Activated CD4-positive, alpha-beta T cell treated with anti-CD3 and anti-CD28 coated beads, Interleukin-2, Interleukin-6, amounts not matched to agents 100 ng/mL and 50 ng/mL, durations not matched to agents 16 hours and 8 hours (primary cell): ENCODE measurements at regions not wholly inside any gene's neighbourhood (a gene's known extent, or its start where the extent isn't known, plus 50 kb on each side); places are given as distances from the start of the nearest gene placed in this dataset.

Experiments
- DNase-seq: peaks from one replicate; pipeline ENCODE4 v3.0.0-alpha.2; 2020

DNA sequence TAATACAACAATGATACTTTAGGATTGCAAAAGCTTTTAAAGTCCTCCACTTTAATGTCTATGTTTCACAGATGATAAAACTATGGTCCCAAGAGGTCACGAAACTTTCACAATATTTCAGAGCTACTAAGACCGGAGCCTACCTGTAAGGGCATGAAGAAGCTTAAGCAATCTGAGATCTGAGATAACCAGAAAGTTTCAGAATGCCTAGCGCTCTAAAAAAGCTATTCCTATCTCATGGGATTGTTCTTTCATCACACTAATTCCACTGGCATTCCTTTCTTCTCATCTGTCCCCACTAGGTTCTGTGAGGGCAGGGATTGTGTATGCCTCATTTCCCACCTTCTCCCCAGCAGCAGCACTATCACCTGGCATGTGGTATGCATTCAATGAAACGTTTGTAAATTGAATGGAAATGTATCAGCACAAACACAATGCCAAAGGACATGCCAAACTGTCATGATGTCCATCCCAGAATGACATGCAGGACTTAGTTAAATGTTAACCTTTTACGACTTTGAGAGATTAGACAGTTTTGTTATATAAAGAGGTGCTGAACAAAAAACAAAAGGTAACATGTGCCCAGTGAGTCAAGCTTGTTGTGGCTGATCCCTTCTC lies 104.7 kb upstream of the NR2F2 start:
- DNase-seq, result no peak

DNA sequence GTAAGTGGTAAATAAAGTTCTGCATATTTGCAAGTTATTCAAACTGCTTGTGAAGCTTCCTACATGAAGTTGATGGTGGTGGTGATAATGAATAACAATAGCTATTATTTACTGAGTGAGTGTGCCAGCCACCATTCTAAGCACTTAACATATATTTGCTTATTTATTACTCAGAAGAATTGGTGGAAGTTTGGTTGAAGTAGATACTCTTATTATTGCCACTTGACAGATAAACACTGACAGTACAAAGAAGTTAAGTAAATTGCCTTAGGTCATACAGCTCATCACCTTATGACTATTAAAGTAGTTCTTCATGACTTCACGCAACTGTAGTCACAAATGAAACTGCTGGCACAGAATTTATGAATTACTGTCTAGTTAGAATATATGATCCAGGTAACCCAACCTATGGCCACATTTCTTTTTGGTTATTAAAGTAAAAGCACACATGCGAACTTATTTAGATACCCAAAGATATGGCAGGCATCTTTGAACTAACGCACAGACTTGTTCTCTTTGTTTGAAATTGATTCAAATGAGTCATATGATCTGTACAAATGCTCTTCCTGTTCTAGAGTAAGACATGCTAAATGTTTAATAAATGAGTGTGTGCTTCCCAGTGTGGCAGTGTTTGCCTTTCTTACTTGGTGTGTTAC lies 99.8 kb upstream of the NR2F2 start:
- DNase-seq, result no peak

DNA sequence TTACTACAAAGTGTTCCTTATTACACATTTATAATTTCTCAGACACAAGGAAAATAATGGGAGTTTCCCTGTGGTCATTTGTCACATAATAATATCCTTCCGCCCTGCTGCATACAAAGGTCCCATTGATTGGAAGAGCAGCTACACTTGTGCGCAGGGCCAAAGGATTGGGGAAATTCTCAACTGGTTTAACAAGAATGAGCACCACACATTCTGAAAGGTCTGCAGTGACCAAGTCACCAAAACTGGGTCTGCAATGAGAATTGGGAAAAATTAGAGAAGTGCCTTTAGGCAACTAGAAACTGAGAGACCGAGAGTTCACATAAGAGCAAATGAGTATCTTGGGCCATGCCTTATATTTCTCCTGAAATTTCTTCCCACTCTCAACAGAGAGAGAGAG lies 98.2 kb upstream of the NR2F2 start:
- no peak for DNase-seq

DNA sequence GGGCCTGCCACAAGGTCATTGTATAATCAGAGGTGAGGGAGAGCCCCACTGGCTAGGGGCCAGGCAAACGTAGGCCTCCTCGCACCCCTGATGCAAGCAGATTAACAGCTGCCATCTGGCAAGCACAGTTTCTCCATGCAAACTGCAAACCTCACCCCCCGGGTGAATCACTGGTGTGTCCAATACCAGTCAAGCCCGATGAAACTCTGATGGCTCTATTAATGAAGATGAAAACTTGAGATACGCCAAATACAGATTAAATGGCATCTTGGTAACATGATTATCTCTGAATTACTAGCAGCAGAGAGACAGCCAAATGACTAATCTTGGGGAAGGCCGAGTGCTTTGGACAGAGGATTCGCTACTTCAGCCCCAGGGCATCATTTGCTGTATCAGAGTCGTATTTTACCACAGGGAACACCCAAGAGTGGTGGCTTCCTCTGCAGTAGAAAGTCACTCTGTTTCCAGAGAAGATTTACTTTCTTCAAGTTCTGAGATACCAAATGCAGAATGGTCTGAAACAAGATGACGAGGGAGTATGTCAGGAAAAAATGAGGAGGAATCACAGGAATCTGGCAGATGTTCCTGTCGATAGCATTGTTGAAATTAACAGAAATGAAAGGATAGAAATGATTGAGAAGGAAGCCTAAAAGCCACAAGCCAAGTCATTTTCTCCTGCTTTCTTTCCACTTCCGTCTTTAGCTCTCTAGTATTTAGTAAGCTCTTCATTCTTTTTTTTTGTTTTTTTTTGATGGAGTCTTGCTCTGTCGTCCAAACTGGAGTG lies 96.2 kb upstream of the NR2F2 start:
- peak; percentile 16 for DNase-seq

DNA sequence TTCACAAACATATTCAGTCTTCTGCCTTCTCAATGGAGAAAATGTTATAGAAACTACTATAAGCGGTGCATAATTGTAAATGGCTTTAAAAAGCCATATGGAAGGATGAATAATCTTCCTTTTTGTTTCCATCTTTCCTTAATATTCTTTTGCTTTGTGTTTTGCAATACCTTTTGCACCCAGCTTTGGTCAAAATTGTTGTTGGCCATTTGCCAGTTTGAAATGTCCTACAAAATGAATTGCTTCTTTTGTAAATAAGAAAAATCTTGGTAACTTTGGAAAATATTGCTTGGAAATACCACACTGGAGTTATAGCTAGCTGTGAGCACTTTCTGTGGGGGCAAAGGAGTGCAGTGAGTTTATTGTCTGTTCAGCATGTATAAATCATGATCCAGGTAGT lies 93.5 kb upstream of the NR2F2 start:
- no peak for DNase-seq

DNA sequence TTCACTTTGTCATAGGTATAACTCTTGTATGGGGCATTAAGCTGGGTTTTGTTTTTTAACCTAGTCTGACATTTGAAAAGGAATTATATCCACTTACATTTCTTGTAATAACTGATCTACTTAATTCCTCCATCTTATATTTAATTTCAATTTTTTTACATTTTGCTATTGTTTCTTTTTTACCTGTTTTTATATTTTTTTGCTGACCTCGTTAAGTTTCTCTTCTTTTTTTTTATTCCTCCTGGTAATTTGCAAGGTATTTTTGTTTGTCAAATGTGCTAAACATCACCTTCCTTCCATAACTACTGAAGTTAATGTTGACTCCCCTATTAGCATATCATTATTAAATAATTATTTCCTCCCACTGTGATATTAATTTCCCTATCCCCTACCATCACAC lies 87.7 kb upstream of the NR2F2 start:
- no peak for DNase-seq

DNA sequence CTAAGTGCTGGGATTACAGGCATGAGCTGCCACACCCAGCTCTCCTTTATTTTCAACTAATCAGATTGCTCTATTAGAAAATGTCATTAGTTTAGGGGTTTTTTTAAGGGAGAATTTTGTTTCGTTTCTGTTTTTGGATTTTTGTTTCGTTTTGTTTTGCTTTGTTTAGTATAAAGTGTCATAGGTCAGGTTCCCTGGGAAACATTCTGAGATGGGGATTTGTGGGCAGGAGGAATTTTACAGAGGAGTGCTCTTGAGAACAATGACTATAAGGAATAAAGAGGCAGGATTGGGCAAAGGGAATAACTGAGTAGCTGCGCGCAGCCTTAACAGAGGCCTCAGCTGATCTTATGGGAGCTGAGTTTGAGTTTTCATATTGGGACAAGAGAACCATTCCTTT lies 86.8 kb upstream of the NR2F2 start:
- DNase-seq, result no peak

DNA sequence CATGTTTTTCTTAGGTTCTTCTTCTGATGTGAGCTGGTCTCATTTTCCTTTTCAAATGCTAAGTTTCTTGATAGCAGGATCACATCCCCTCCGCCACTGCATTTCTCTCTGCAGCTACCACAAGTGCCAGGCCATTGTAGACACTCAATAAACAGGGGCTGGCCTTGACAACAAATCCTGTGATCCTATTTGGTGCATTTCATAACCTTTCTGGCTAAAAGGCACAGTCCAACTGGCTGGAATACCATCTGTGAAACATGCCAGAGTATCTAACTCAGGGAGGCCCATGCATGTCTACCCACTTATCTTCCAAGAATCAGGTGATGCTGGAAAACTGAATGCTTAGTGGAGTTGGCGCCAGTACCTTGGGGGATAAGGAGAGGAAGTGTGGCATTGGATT lies 85.2 kb upstream of the NR2F2 start:
- DNase-seq, result no peak

DNA sequence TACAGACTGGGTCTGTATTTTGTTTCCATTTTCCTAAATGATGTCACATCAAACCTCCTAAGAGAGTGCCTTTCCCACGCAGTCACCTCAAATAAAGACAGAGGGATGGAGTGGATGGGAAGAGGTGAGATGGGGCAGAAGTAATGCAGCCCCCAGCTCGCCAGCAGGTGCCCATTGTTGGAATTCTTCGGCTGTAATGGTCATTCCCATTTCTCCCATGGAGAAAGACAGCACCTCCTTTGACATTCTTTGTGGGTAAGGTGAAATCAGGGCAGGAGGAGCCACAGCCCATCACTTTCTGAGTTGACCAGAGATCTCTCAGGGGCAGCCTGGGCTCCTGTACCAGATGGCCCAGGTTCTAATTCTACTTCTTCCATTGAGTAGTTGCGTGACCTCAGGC lies 84.4 kb upstream of the NR2F2 start:
- DNase-seq, result no peak

DNA sequence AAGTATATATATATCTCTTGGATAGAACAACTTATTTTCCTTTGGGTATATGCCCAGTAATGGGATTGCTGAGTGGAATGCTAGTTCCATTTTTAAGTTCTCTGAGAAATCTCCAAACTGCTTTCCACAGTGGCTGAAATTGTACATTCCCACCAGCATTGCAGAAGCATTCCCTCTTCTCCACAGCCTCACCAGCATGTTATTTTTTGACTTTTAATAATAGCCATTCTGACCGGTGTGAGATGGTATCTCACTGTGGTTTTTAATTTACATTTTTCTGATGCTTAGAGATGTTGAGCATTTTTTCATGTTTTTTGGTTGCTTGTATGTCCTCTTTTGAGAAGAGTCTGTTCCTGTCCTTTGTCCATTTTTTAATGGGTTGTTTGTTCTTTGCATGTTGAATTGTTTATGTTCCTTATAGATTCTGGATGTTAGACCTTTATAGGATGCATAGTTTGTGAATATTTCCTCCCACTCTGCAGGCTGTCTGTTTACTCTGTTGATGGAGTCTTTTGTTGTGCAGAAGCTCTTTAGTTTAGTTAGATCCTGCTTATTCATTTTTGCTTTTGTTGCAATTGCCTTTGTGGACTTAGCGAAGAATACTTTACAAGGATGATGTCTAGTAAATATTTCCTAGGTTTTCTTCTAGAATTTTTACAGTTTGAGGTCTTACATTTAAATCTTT lies 82.7 kb upstream of the NR2F2 start:
- DNase-seq, result no peak

DNA sequence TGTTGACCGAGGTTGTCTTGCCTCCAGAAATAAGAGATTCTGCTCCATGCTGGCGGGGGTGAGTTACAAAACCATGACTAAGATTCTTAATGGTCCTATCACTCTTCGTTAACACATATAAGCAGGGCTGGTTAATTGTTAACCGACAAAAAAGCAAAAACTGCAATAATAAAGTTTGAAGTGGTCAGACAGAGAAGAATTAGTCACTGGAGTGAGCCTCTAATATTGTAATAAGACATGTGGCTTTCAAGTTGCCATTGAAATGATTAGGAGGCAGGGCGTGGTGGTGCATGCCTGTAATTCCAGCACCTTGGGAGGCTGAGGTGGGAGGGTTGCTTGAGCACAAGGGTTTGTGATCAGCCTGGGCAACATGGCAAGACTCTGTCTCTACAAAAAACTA lies 78.4 kb upstream of the NR2F2 start:
- no peak for DNase-seq

DNA sequence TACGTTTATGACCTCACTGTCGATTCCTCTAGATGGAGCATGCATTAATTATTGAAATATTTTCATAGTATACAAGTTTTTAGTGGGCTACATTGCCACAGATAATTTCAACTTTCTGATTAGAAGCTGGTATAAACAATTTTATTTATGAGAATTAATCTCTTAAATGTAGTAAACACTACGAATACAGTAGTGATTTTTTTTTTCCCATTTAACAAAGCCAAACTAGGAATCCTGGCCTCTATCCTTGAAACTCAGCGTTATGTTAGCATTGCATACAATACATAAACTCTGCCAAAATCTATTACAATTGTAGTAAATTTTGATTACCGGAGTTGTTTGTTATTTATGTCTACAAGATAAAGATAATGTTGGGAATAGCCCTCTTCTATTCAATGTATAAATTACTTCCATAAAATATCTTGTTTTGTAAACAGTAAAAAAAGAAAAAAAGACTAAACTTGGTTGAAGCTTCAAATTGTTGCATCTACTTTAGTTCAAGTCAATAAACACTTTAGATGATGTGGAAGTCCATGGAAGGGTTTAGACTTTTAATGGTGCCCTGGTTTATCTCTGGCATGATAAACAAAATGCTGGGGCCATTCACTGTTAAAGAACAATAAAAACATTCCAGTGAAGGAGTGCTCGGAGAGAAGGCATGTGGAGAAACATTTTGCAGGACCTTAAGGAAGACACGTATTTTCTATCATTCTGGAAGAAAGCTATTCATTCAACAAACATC lies 77.3 kb upstream of the NR2F2 start:
- no peak for DNase-seq

DNA sequence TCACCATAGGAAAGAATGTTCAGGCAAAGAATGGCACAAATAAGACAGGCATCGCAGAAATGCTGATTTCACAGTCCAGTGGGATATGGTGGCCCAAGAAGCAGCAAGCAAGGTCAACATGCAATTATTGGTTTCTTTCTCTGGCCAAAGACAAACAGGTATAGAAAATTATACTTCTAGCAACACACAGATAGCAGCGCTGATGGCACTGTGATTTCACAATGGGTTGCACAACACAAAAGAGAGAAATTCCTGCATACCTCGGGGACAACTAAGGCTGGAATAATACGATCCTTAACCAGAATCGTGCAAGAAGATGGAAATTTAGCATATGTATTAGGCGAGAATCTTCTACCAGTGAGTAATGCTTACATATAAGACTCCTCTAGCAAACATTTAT lies 76.3 kb upstream of the NR2F2 start:
- no peak for DNase-seq

DNA sequence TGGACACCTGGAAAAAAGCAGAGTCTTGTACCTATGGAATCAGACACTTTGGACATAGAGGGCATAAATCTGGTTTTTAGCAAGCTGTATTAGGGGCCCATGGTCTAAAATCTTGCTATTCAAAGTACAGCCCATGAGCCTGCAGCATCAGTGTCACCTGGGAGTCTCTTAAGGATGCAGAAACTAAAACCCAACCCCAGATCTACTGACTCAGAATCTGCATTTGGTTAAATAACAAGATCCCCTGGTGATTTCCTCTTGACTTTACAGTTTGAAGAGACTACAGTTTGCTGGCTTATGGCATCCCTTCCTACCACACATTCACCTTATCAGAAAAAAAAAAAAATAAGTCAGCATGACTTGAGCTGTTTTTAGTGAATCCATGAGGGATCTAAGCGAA lies 74.9 kb upstream of the NR2F2 start:
- no peak for DNase-seq

DNA sequence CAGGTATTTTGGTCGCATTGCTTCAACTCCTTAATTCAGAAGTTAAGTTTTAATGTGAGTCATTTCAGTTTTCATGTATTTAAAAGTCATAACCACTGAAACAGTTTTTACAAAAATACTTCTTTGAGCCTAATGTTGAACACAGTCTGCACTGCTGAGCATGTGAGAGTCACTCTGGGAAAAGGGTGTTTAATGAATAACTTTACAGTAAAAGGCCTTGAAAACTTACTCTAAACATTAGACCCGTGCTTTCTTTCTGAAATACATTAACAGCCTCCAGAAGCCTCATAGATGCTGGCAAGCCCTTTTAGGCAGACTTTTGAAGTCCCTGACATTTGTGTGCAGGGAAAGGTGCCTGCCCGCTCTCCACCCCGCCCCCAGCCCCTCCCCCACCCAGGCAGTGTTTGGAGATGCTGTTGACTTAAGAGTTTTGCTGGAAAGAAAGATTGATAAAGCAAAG lies 68.9 kb upstream of the NR2F2 start:
- no peak for DNase-seq

DNA sequence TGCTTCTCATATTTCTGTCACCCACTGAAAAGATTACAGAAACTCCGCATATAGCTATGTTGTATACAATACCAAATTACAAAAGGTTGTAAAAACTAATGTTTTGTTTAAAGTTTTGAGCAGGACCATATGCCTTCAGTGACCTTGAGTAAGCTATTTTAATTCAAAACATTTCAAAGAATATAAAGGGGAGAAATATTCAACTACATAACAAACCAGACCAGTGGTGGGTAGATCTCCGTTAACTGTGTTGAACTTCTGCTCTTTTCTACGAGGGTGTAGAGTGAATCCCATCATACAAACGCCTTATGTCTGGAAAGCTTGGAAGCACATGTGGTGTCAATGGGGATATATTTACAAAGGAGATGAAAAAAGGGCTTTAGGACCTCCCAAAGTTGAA lies 68.4 kb upstream of the NR2F2 start:
- DNase-seq, result no peak

DNA sequence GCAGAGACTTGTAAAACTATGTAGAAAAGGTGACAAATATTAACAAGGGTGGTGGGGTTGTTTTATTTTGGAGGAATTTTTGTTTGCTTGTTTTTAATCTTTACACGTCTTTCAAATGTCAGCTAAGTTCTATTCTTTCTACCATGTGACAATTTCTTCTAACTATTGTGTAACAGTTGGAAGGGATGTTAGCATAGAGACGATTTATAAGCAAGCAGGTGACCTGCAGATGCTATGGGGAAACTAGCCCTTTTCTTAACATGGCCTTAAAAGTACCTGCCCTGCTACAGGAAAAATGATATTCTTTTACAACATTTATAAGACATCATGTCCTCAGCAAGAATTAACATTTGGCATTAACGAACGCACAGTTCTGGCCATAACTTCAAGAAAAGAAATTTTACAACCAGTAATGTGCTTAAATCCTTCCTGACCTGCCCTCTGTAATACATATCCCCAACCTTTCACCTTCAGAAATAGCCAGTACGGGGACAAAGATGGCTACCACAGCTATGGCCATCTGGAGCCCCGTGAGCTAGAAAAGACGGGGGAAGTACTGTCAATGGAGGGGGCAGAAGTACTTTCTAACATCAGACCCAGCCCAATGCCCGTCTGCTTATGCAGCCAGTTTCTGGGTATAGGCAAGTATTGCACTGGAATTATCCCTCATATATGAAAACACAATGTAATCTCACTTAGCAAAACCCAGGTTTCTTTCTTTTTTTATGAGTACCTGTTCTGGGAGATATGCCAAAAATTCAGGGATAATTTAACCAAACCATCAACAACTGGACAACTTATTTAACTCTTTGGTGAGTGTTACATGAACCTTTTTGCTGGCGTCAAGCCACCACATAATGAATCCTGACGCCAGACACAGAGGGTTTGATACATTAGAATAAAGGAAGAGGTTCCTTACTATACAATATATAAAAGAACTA lies 67.7 kb upstream of the NR2F2 start:
- no peak for DNase-seq

DNA sequence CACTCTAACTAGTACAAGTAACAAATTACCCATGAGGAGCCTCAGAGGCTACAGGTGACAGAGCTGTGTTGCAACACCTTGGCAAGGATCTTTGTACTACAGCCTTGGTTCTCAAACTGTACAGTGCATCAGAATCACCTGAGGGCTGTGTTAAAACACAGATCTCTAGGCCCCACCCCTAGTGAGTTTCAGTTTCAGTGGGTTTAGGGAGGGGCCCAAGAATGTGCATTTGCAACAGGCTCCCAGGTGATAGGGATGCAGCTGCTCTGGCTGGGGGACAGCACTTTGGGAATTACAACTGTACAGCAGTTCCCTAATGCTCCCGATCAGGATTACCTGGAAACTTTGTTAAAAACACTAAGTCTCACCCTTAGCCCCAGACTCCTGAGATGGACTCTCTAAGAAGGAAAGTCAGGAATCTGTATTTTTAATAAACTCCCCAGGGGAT lies 66.1 kb upstream of the NR2F2 start:
- DNase-seq, result no peak

DNA sequence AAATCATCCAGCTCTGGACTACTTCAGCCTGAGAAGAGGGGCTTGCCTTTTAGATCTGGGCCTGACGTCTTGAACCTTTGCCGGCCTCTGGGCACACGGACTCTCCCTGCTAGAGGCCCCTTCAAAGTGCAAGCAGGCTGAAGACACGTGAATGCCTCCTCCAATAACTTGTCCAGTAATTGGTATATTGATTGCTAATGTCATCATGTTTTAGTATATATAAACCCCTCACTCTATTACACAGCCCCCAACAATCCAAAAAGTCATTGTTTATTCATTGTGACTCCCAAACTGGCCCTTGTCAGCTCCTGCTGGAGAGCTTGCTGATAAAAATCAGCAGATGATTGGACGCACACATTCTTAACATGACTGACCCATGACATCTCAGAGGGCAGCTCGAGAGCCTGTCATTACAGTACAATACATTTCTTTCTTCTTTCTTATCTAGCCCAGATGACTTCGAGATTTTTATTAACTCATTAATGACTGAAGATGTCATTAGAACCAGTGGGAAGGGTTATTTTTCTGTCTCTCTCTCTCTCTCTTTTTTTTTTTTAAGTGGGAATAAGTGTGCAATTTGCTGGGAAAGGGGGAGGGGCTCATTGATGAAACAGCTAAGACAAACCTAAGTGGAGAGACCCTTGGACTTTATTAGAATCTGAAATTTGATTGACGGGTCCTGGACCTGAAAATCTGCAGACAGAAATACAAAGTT lies 65.5 kb upstream of the NR2F2 start:
- DNase-seq, result no peak

DNA sequence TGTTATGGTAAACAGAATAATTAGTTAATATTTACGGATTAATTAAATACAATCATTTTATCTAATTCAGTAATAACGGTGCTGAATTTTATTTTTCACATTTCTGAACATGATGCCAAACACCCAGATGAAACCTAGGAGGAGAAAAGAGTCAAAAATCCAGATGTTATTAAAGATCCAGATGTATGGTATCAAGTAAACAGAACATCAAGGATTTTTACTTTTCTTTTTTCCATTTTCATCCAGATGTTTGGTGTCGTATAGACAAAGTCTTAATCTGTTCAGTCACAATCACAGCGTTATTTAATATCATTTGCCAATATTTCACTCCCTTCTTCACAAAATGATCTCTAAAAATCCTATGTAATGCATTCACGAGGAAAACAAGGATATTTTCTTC lies 64.0 kb upstream of the NR2F2 start:
- DNase-seq, result no peak

DNA sequence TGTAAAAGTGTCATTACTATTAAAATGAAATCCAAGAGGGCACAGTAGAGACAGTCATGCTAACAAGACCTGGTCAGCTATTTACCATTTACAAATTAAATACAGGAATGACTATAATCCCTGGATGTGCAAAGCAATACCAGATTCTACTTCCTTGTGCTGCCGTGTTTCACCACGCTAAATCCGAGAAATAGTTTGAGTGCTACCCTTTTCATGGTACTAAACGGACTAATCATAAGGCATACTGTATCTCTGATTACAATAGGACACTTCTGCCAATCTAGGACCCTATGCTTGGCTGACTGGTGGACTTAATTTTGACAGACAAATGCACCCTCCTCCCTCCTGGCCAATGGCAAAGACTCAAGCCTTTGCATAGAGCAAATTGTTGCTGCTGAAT lies 63.0 kb upstream of the NR2F2 start:
- DNase-seq, result no peak
